SKM-1 treated with dmso at 0.1 percent for 144 hours (cell line): ENCODE measurements at regions not wholly inside any gene's neighbourhood (a gene's known extent, or its start where the extent isn't known, plus 50 kb on each side); places are given as distances from the start of the nearest gene placed in this dataset.
"Not testable (repeated sequence)": the region's sequence is repeated elsewhere in the genome, so short reads cannot be mapped to it uniquely, and the experiment has no call there.

Source experiments
- DNase-seq: peaks from one replicate; lab custom pipeline; 2025; ENCODE audit not compliant: unreplicated experiment; lab: John Stamatoyannopoulos, UW

DNA sequence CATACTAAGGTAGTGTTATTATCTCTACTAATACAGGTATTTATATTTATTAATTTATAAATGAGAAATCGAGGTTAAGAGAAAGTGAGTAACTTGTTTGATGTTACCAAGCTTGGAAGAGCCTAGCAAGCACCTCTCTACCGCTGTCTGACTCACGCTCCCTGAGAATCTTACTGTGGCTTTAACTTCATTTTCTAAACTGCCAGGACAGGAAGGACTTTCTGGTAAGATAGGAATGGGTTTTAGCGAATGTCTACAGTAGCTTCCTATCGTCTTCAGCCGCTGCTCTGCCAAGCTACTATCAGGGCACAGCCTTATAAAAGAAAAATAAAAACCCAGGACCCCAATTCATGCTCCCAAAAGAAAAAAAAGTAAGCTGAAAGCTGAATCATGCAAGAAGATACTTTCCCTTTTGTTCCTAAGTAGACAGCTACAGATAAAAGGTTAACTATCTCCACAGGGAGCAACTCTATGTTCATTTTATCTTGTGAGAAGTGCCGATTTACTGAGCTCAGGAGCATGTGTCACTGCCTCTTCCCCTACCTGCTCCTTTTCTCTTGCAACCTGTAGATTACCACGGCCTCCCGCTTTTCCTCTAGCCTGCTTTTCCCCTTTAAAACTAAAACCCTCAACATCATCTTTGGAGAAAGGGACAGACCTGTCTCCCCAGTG lies 60.2 kb downstream of the THNSL1 start:
- no peak for DNase-seq

DNA sequence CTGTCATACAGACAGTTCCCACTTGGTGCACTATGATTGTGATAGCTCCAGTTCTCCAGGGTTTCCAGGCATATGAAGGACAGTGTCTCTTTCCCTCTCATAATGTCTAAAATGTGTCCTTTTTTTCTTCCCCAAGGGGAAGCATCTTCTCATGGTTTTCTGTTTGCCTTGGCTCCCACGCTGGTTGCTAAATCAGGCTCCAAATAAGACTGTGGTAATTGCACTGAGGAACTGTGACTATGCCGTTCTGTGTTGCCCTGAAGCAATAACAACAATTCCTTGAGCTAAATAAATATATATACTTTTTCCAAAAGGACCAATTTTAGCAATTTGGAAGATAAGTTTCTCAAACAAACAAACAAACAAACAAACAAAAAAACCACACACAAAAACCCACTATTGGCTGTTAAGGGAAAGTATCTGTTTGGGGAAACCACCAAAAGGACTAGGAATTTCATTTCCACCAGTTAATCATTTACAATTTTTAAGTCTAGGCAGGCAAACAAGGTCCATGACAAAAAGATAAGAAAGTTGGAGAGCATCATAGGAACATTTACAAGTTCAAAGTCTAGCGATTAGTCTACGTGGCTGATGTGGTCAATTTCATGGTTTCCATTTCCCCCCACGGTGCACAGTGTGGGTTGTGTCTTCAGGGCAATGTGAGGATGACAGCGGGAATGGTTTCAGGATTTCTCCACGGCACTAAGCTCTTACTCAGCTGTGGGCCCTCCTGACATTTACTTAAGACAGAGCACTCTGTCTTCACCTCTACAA lies 62.4 kb downstream of the THNSL1 start:
- no peak for DNase-seq

DNA sequence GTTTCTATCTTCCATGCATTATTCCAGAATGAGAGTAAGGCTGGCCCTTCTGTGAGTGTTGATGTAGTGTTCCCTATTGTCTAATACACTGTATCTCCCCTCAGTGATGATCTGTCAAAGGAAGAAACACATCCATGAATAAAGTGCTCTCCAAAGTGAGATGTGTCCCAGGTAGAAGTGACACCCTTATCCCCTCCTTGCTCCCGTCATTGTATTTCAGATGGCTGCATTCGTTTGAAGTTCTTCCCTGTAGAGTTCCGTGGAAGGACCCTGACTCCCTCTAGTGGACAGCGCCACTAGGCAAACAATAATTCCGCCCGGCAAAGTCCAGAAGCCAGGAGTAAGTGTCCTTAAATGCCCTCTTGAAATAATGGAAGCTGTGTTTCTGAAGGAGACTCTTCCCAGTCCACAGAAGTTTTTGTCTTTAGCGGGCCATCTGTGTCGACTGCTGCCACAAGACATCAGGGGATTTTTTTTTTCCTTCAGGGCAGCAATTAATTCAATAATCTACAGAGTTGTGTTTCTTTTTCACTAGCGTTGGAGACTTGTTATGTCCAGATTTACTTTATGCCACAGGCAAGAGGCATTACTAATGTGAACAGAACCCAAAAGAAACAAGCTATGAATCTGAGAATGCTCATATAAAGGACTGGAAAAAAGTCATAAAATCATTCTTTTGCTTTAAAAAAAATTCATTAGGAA lies 64.6 kb downstream of the THNSL1 start:
- DNase-seq, result peak; percentile 32

DNA sequence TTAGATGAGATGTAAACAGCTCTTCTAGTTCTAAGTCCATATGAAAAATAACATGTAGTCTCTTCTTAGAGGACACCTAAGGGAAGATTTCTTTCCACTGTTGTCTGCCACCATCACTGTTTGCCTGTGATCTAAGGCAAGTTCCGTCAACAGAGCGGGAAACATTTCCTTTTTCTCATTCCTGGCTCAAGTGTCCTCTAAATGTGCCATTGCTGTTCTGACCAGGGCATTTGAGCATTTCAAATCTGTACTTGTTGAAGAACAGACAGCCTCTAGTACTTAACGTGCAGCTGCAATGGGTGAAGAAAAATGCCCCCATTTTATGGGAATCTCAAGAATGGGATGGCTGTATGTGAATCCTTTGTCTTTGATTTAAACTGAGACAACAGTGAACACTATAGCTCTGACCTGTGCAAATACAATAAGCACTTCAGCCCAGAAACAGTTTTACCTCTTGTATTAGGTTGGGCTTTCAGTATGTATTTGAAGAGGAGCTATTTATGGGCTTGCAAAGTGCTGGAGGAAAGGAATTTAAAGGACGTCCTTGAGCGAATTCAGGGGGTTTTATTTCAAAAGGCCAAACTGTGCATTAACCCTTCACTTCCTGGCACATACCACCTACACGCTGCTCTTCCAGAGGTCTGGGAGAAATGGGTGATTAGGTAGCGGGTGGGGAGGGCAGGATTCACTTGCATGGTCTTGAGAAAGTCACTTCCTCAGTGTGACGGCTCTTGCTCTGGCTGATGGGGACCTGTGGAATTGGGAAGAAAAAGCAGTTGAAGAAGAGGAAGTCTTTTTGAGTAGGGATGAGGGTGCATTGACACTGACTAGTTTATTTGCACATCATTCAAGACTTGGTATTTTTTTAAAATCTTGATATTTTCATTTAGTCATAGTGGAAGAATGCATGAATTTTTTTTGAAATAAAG lies 66.1 kb downstream of the THNSL1 start:
- DNase-seq, result no peak

DNA sequence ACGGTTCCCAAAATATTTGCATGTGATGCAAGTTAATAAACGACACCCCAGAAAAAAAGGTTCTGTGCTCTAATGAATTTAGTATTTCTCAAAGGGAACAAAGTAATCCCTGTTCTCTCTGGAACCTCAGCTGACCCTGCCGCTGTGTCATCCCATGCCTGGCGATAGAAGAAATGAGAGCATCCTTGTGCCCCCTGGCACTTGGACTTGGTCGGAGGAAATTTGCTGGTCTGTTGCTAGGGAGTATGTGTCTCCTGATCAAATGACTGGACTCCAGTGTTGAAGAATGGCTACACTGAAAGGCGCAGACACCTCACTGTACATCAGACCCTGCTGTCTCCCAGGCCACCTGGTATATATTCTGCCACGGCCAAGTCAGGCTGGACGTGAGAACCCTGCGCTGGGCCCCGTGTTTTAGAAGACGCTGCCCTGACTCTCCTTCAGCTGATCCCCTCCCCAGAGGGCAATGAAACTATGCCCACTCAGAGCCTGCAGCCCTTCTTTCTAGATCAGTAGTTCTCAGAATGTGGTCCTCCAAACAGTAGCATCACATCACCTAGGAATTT lies 67.2 kb downstream of the THNSL1 start:
- DNase-seq, result no peak

DNA sequence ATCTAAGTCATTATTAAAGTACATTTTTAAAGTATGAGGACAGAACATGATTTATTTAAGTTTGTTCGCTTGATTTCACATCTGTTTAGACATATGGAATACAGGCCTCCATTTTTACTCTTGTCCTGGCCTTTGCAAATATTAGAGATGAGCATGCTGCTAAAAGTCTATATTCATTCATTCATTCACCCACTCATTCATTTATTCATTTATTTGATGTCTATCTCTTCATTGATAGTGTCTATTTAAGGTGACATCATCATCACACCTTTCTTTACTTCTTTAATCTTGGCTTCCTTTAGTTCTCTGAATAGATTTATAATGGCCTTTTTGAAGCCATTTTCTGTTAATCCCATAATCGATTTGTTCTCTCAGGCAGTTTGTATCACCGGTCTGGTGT lies 68.0 kb downstream of the THNSL1 start:
- no peak for DNase-seq

DNA sequence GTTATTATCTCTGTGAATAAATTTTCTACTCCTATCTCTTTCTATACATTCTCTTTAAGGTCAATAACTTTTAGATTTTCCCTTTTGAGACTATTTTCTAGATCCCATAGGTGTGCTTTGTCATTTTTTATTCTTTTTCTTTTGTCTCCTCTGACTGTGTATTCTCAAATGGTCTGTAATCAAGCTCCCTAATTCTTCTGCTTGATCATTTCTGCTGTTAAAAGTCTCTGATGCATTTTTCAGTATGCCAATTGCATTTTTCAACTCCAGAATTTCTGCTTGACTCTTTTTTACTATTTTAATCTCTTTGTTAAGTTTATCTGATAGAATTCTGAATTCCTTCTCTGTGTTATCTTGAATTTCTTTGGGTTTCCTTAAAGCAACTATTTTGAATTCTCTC lies 78.2 kb downstream of the THNSL1 start:
- no peak for DNase-seq

DNA sequence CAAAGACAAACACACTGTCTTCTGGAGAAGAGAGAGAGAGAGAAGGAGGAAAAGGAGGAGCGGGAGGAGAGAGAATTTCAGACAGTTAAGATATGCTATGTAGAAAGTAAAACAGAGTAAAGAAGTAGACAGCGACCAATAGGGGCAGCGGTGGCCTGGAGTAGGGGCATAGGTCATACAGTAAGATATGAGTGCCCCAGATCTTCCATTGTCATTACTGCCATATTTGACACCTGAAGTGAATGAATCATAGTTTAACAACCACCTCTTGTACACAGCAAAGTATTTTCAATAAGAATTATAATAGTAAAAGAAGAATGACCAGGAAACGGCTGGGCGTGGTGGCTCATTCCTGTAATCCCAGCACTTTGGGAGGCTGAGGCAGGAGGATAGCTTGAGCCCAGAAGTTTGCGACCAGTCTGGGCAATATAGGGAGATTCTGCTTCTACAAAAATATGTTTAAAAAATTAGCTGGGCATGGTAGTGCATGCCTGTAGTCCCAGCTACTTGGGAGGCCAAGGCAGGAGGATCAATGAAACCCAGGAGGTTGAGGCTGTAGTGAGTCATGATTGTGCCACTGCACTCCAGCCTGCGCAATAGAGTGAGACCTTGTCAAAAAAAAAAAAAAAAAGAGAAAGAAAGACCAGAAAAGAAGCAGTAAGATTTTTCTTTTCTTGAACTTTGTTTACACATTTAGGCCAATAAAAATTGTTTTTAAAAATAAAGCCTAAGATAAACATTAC lies 77.0 kb upstream of the GPR158 start:
- DNase-seq, result no peak

DNA sequence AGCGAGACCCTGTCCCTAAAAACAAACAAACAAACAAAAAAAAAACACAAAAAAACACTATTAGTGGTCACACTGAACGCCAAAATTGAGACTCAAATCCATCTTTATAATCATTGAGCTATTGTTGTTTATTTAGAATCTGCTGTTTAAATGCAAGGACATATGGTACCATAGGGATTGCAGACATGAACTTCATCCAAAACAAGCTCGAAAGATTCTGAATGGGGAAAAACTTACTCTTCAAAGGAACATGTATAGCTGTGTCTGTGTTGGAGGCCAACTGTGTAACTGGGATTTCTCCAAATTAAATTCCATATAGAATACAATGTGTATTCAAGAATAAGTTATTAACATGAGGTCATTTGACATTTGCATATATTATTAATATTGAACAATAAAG lies 74.7 kb upstream of the GPR158 start:
- no peak for DNase-seq

DNA sequence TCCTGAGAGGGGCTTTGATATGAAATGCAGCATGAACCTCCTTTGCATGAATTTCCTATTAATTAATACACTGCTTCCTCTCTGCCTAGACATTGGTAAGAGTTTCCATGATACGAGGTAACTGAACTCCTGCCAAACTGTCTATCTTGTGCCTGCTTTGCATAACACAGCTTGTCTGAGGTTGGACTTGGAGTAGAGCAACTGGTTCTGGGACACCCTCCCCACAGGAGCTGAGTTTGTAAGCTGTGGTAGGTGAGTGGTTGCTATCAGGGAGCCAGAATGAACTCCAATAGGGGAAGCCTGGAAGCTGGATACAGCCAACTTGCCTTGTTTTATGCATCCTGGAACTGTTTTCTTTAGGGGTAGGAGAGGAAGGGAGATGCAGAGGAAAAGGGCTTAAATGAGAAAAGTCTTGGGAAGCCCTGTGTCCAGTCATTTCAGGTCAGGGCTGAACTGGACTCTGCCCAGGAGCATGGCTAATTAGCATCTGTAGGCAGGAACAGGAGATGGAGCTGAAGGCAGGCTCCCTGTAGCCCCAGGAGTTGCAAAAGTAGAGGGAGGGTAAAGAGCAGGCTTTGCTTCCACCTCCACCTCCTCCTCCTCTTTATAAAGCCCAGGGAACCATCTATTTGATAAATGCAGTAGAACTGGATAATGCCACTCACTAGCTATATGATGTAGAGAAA lies 73.2 kb upstream of the GPR158 start:
- DNase-seq, result no peak

DNA sequence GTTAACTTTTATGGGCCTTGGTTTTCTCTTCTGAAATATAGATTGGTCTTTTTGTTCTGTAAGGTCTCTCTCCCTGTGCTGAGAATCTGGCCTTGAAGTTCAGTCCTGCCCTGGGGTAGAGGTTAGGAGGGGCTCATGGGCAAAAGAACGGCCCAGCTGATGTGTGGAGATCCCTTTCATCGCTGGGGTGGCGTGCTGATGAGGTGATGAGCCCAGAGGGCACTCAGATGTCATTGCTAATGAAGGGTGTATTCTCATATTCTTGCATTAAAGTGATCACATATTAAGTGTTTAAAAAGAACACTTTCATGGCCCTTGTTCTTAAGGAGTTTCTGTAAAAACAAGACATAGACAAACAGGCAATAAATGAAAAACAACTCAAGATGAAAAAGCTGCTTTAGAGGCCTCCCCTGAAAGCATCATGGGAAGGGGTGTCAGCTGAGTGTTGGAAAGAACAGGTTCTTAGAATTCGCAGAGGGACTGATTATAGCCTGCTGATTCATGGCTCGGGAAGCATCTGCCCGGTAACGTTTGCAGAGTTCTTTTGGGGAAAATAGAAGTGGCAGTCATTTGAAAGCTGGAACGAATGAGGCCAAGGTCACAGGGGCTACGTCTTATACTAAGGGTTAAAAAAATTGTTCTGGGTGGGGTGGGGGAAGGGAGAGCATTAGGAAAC lies 72.5 kb upstream of the GPR158 start:
- no peak for DNase-seq

DNA sequence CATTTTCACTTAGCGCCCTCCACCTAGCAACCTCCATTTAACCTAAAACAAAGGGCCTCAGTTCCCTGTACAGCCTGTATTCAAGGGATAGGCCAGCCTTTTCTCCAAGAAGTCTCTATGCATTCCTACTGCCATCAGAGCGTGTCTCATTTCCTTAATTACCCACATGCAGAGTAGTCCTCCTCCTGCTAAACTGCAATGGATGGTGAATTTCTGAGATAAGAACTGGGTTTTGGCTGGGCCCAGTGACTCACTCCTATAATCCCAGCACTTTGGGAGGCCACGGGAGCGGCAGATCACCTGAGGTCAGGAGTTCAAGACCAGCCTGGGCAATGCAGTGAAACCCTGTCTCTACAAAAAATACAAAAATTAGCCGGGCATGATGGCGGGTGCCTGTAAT lies 71.1 kb upstream of the GPR158 start:
- no peak for DNase-seq

DNA sequence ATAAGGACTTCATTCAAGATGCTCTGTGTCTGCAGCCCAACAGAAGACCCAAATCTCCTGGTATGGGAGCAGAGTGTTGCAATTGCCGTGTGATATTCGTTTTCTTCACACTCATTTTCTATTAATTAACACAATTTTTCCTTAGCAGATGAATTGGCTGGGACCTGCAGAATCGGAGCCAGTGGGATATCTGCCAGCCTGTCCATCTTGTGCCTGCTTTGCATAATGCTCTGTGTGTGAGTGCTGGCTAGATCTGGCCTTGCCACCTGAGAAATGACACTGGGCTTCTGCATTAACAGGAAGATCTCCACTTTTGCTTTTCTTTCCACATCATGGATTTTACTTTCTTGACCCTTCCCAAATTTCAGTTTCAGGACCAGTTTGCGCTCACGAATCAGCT lies 70.4 kb upstream of the GPR158 start:
- no peak for DNase-seq

DNA sequence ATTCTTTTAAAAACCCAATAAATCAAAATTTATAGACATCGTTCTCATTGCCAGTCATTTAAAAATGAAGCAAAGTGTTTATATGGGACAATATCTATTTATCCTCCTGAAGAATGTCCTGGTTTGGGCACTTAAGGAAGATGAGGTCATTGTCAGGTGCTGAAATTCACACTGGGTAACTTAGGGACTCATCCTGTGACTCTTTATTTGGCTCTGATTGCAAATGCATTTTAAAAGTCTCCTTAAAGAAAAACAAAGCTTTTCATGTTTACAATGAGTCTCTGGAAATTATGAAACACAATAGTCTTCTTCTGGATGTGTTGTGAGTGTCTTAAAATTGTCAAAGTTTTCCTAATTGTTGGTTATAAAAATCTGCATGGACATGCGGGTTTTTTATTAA lies 69.5 kb upstream of the GPR158 start:
- DNase-seq, result no peak

DNA sequence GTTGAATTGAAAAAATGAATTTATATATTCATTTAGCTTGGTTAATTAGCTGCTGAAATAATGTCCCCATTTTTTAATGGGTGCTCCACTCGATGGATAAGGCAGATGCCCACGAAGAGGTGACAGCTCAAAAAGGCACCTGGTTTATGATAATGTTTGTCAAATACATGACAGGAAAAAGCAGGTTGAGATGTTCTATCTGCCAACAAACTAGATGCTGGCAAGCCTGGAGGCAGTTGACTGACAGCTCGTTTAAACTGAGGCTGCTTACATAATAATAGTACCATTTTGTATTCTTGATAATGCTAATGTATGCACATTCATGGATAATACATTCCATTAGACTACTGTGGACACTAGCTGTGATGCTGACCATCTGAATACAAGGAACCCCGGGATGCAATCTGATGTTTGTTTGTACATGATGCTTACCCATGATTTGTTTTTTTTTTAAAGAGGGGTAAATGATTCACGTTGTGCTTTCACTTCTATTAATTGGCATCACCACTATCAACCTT lies 69.0 kb upstream of the GPR158 start:
- DNase-seq, result no peak

DNA sequence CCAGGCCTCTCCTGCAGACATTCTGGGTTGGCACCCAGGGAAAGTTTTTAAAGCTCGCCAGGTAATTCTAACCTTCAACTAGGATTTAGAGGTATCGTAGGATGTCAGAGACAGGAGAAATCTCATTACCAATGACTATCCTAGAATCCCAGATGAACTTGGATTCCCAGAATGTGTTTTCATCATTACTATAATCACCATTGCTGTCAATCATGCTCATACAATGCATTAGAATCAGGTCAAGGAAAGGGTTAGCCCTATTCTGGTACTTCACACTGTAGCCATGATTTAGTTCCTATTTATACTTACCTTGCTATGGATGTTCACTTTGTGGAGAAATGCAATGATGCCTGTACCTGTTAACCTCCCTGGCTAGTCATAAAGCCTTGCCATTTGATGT lies 67.0 kb upstream of the GPR158 start:
- DNase-seq, result no peak

DNA sequence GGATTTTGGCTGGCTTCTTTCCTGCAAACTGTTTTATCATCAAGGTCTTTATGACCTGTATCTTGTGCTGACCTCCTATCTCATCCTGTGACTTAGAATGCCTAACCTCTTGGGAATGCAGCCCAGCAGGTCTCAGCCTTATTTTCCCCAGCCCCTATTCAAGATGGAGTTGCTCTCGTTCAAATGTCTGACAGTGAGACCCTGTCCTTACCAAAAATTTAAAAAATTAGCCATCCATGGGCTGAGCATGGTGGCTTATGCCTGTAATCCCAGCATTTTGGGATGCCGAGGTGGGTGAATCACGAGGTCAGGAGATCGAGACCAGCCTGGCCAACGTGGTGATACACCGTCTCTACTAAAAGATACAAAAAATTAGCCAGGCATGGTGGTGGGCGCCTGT lies 64.9 kb upstream of the GPR158 start:
- not testable (repeated sequence) for DNase-seq

DNA sequence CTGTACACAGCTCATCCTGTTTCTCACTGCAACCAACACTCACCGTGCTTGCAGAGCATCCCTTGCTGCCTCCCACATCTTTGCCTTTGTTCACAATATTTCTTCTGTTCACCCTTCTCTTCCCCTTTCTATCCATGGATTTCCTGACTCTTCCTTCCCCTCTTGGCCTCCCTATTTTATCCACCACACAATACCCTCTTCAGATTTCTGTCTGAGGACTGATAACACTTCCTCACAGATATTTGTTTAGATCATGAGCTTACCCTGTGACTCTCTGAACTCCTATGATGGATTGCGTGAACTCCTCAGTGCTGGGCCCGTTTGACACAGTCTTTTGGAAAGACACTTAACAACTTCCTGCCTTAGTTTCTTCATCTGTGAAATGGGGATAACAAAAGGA lies 62.8 kb upstream of the GPR158 start:
- DNase-seq, result no peak
